Activated CD4-positive, alpha-beta T cell treated with anti-CD3 and anti-CD28 coated beads, Interleukin-2, amount 50 U/mL, for 24 hours (primary cell): ENCODE measurements at regions not wholly inside any gene's neighbourhood (a gene's known extent, or its start where the extent isn't known, plus 50 kb on each side); places are given as distances from the start of the nearest gene placed in this dataset.
"Not testable (repeated sequence)": the region's sequence is repeated elsewhere in the genome, so short reads cannot be mapped to it uniquely, and the experiment has no call there.

ENCODE experiments used
- DNase-seq, 2 donors: peaks; one replicate each; pipeline ENCODE4 v3.0.0-alpha.2; 2020; ENCODE audit warnings: low read depth in 1 of 2, low spot score in 1 of 2

DNA sequence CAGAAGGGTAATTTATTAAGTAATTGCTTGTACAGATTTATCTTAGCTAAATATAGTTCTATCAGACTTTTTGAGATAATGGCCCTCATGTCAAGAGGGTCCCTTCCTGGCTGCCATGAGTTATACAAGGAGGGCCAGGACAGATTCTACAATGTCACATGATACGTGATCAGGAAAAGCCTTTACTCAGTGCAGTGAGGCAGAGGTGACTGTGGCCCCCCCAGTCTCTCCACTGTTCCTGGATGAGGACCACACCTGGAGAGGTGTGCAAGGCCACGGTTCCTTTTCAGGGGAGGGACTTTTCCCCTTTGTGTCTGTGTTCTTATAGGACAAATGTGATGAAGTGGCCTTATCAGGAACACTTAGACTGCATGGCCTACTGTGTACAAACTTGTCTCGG lies 54.3 kb upstream of the LRCH1 start:
- DNase-seq: no peak

DNA sequence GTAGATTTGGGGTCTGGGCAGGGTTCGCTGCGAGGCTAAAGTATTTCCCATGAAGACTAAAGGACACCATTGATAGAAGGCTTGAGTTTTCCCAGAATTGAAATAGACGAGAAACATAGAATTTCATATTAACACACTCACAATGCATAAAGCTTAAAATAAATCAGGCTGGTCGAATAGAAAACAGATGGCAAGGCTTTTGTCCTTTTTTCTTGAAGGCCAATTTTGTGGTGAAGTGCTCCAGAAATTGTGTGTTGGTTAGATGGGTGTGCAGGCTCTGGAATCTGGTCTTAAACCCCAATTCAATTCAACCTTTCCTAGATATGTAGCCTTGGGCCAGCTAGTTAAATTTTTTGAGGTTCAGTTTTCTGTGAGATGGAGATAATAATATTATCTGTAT lies 56.9 kb upstream of the LRCH1 start:
- DNase-seq: no peak

DNA sequence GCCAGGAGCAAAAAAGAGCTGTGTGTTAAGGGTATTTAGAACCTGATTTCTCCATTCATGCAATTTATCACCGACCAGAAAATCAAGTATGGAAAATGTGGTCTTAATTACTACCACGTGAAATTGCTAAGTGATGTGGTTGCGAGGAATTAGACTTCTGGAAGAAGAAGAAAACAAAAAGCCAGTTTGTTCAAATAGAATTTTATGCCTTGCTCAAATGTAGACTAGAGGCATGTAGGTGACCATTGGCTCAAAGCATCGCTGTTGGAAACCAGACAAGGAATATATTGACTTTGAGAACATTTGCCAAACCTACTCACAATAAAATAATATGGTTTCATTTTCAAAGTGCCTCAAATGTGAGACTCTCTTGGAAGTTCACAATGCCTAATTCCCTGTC lies 57.3 kb upstream of the LRCH1 start:
- DNase-seq: no peak

DNA sequence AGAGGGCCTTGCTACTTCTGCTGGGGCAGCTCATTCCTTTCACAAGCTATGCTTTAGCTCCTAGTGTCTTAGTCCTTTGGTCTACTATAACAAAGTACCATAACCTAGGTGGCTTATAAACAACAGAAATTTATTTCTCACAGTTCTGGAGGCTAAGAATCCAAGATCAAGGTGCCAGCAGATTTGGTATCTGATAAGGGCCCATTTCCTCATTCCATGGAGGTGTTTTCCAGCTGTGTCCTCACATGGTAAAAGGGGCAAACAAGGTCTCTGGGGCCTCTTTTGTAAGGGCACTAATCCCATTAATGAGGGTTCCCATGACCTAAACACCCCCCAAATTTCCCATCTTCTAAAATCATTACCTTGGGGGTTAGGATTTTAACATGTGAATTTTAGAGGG lies 57.9 kb upstream of the LRCH1 start:
- no peak for DNase-seq

DNA sequence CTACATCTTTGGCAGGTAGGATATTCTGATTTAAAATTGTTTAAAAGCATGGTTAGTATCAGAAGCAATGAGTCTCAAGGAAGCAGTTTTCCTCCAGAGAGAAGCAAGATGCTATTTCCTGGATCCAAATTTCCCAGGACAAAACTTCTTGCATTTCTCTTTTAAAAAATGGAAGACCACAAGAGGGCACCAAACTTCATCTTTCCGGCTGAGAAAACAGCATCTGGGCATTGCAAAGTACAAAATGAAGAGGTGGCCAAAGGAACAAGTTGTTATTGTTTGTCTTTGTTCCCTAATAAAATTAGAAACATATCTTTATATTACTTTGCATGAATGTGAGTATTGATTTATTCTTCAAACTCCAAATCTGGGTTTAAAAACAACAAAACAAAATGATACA lies 60.0 kb upstream of the LRCH1 start:
- DNase-seq: peak in 1 of 2 donors; percentile 9

DNA sequence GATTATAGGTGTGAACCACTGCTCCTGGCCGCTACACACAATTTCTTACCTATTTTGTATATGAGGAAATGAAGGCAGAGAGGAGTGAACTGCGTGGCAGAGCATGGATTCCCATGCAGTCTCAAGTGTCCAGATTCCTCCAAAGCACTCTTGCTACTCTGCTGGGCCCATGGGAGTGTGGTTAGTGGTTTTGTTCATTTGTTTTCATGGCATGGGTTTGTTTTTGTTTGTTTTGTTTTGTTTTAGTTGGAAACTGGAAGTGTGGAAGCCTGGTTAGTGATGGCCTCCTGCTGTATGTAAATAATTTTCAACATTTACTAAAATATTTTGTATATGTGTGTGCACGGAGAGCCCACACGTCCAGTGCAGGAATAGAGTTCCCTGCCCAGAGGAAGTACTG lies 61.3 kb upstream of the LRCH1 start:
- no peak for DNase-seq

DNA sequence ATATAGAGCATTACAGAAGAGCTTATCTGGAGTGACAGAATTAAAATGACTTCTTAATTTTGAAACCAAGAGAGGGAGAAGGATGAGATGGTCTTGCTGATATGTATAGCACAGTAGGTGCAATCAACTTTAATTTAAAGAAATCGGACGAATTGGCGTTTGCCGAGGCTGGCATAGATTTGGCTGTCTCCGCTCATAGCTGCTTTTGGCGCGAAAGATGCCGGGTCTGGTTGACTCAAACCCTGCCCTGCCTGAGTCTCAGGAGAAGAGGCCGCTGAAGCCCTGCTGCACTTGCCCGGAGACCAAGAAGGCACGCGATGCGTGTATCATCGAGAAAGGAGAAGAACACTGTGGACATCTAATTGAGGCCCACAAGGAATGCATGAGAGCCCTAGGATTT lies 62.3 kb upstream of the LRCH1 start:
- not testable (repeated sequence) for DNase-seq

- no peak for DNase-seq
These were observed 62.8 kb upstream of the LRCH1 start for GRCh38 chr13:46490129-46490528.

- DNase-seq: no peak
These were observed 63.4 kb upstream of the LRCH1 start for GRCh38 chr13:46489586-46490023.

GRCh38 chr13:46487748-46488147 lies 65.2 kb upstream of the LRCH1 start:
- no peak for DNase-seq

DNA sequence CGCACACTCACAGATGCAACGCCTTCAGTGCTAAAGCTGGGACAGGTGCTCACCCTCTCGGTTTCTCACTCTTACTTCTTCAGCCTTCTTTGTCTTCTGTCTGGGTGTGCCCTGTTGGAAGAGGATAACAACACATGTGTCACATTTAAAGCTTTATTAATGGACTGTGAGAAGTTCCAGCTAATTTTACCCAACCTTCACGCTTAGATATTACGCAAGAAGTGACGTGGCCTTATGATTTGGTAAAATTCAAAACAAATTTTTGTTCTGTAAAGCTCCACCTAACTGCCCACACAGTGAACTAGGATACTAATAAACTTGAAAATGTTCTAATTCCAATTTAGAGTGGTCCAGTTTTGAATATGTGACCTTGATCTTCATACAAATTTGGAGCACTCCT lies 66.7 kb upstream of the LRCH1 start:
- DNase-seq: no peak

- DNase-seq: no peak
These were observed 68.4 kb upstream of the LRCH1 start for GRCh38 chr13:46484561-46484960.

DNA sequence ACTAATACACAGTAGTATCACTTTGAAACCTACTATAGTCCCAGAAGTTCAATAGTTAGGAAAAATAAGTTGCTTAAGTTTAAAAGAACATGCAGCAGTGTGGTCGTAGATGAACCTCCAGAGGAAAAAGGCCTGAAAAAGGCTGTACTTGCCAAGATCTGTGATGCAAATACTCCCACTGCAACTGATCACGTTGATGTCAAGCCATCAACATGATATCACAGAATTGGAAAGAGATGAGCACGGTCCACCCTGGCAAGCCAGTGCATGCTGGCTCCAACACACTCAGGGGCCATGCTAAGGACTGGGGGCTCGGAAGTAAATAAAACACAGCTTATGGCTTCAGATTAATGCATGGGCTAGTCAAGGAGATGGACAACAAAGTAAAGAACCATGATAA lies 71.8 kb upstream of the LRCH1 start:
- DNase-seq: no peak

GRCh38 chr13:46480131-46480530 lies 72.8 kb upstream of the LRCH1 start:
- no peak for DNase-seq

- DNase-seq: no peak
These were observed 73.3 kb upstream of the LRCH1 start for GRCh38 chr13:46479691-46480090.

DNA sequence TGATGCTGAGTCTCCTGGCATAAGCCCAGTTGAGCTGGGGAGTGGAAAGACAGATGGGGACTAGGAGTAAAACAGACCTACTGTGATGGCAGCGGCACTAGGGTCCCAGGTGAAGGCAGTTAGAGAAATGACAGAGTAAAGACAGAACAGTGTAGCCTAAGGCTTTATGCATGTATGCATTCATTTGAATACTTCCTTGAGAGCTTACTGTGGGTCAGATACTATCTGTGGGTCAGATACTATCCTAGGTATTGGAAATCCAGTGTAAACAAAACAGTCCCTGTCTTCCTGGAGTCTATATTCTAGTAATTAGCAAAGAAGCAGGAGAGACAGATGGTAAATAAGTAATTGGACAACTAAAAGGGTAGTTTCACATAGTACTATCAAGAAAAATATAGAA lies 73.7 kb upstream of the LRCH1 start:
- no peak for DNase-seq

DNA sequence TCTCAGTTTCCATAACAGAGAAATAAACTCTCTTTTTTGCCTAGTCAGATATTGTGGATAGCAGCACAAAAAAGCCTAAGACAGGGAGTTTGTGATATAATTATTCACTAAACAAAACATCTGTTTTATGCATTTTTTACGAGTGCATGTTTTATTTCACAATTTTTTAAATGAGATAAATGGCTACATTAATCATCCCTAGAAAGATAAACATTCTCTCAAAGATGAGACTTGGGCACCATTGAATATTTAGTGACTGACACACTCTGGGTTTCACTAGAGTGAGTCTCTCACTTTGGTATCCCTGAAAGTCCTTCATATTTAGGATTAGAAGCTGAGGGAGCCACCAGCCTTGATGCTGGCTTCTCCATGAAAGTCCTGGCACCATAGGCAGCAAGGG lies 74.3 kb upstream of the LRCH1 start:
- DNase-seq: no peak

GRCh38 chr13:46476174-46476573 lies 76.8 kb upstream of the LRCH1 start:
- no peak for DNase-seq

GRCh38 chr13:46475541-46475991 lies 77.4 kb upstream of the LRCH1 start:
- DNase-seq: no peak

- no peak for DNase-seq
These were observed 79.2 kb upstream of the LRCH1 start for GRCh38 chr13:46473806-46474205.

- no peak for DNase-seq
These were observed 80.6 kb upstream of the LRCH1 start for GRCh38 chr13:46472384-46472783.

- DNase-seq: not testable (repeated sequence)
These were observed 82.6 kb upstream of the RUBCNL start for GRCh38 chr13:46469699-46470098.

GRCh38 chr13:46468570-46469463 lies 81.8 kb upstream of the RUBCNL start:
- DNase-seq: no peak
